H1 (cell line): ENCODE measurements at regions not wholly inside any gene's neighbourhood (a gene's known extent, or its start where the extent isn't known, plus 50 kb on each side); places are given as distances from the start of the nearest gene placed in this dataset.

ENCODE experiments used
- CTCF ChIA-PET: fragments of 300-600 bp; sonication (Branson Sonifier 250); formaldehyde crosslinking; loops from one replicate; lab custom pipeline; 2021; ENCODE audit not compliant: partially characterized antibody; lab: Charles Lee
- POLR2A ChIA-PET: fragments of 300-600 bp; sonication (Branson Sonifier 250); formaldehyde crosslinking; loops from one replicate; lab custom pipeline; 2021; ENCODE audit warnings: inconsistent platforms; ENCODE audit not compliant: partially characterized antibody; lab: Charles Lee
- DNase-seq, 2 experiments: peaks; one replicate each; pipeline versions ENCODE4 v3.0.0 to v3.0.0-alpha.2; 2010 to 2022; ENCODE audit warnings: low spot score in 2 of 2, low read depth in 1 of 2, mixed read lengths in 1 of 2
- FAIRE-seq: peaks from 2 replicates; lab custom pipeline; 2011; peaks lifted over from hg19 to GRCh38; lab: Jason Lieb, UNC
- H2AFZ ChIP-seq: 2 replicates; pipeline ENCODE4 v1.8.1; 2012; ENCODE audit warnings: low read length, inconsistent platforms
- H2AK5ac ChIP-seq: 2 replicates; pipeline ENCODE4 v1.6.1; 2013; ENCODE audit warnings: low read depth, low read length
- H2BK120ac ChIP-seq: replicated peaks from 2 replicates; pipeline ENCODE3; 2013; ENCODE audit warnings: low read depth, low read length, inconsistent platforms
- H2BK12ac ChIP-seq: 2 replicates; pipeline ENCODE4 v1.6.1; 2013; ENCODE audit warnings: low read depth, low read length
- H2BK15ac ChIP-seq: 2 replicates; pipeline ENCODE4 v1.6.1; 2013; ENCODE audit warnings: low read length
- H2BK20ac ChIP-seq: 2 replicates; pipeline ENCODE4 v1.6.1; 2013; ENCODE audit warnings: low read length
- H2BK5ac ChIP-seq: 2 replicates; pipeline ENCODE4 v1.6.1; 2013; ENCODE audit warnings: low read depth, low read length
- H3K14ac ChIP-seq: 2 replicates; pipeline ENCODE4 v1.6.1; 2013; ENCODE audit warnings: inconsistent platforms; ENCODE audit not compliant: insufficient read length
- H3K18ac ChIP-seq: 2 replicates; pipeline ENCODE4 v1.6.1; 2013; ENCODE audit warnings: low read length; ENCODE audit errors: extremely low read depth
- H3K23ac ChIP-seq: 2 replicates; pipeline ENCODE4 v1.6.1; 2013; ENCODE audit warnings: inconsistent platforms; ENCODE audit not compliant: insufficient read length
- H3K23me2 ChIP-seq: 2 replicates; pipeline ENCODE4 v1.6.1; 2013; ENCODE audit warnings: low read depth, low read length
- H3K27ac ChIP-seq: 2 replicates; pipeline ENCODE4 v1.6.1; 2011; ENCODE audit warnings: low read depth, low read length, inconsistent platforms
- H3K27me3 ChIP-seq, 4 experiments: replicated peaks in 1 of 4; 1 replicate in 1 of 4; 2 replicates in 3 of 4; pipeline versions ENCODE4 v1.6.1 to v1.8.1; 2011 to 2013; ENCODE audit warnings: low read length in 3 of 4, mild to moderate bottlenecking in 3 of 4, inconsistent platforms in 2 of 4, mixed read lengths in 2 of 4, moderate library complexity in 1 of 4; ENCODE audit not compliant: control insufficient read depth in 3 of 4, insufficient read depth in 3 of 4; ENCODE audit errors: extremely low read depth in 1 of 4
- H3K36me3 ChIP-seq, 4 experiments: 2 replicates each; pipeline versions ENCODE4 v1.6.1 to v1.8.1; 2011 to 2013; ENCODE audit warnings: mild to moderate bottlenecking in 4 of 4, low read length in 3 of 4, moderate library complexity in 2 of 4, control low read depth in 1 of 4, inconsistent platforms in 1 of 4; ENCODE audit not compliant: insufficient read depth in 4 of 4, control insufficient read depth in 2 of 4
- H3K4ac ChIP-seq: replicated peaks from 2 replicates; pipeline ENCODE3; 2013; ENCODE audit warnings: low read length, low read depth, mixed read lengths, inconsistent platforms; ENCODE audit not compliant: insufficient read length
- H3K4me1 ChIP-seq, 4 experiments: replicated peaks in 1 of 4; 1 replicate in 1 of 4; 2 replicates in 3 of 4; pipeline versions ENCODE4 v1.6.1 to v1.8.1; 2011 to 2013; ENCODE audit warnings: low read length in 3 of 4, inconsistent platforms in 2 of 4, mixed read lengths in 1 of 4; ENCODE audit not compliant: insufficient read depth in 4 of 4, control insufficient read depth in 3 of 4
- H3K4me2 ChIP-seq, 2 experiments: 2 replicates each; pipeline versions ENCODE4 v1.6.1 to v1.8.1; 2011 to 2013; ENCODE audit warnings: low read depth in 2 of 2, low read length in 2 of 2, control low read depth in 1 of 2, inconsistent platforms in 1 of 2, mild to moderate bottlenecking in 1 of 2; ENCODE audit not compliant: insufficient read depth in 1 of 2
- H3K4me3 ChIP-seq, 4 experiments: fragments of 200-600, 300-600 bp in 1 of 4; sonication (generic), shearing (Covaris generic), sonication (Bioruptor Twin) in 1 of 4; 2 replicates each; pipeline versions ENCODE4 v1.5.1 to v1.8.1; 2011 to 2016; ENCODE audit warnings: low read length in 4 of 4, low read depth in 3 of 4, control low read depth in 2 of 4, inconsistent platforms in 2 of 4, mild to moderate bottlenecking in 2 of 4, mixed read lengths in 1 of 4, moderate library complexity in 1 of 4; ENCODE audit not compliant: insufficient read depth in 2 of 4; ENCODE audit errors: extremely low read depth in 1 of 4
- H3K56ac ChIP-seq: replicated peaks from 2 replicates; pipeline ENCODE3; 2013; ENCODE audit warnings: low read depth, mild to moderate bottlenecking, mixed read lengths, low read length, inconsistent platforms; ENCODE audit not compliant: insufficient read length
- H3K79me1 ChIP-seq: 2 replicates; pipeline ENCODE4 v1.6.1; 2013; ENCODE audit warnings: low read depth, low read length, control low read depth
- H3K79me2 ChIP-seq, 2 experiments: 2 replicates each; pipeline versions ENCODE4 v1.6.1 to v1.8.1; 2012 to 2013; ENCODE audit warnings: low read length in 2 of 2, mild to moderate bottlenecking in 2 of 2, inconsistent platforms in 1 of 2; ENCODE audit not compliant: insufficient read depth in 2 of 2, control insufficient read depth in 1 of 2
- H3K9ac ChIP-seq, 4 experiments: replicated peaks in 1 of 4; 1 replicate in 1 of 4; 2 replicates in 3 of 4; pipeline versions ENCODE4 v1.6.1 to v1.8.1; 2011 to 2013; ENCODE audit warnings: low read depth in 3 of 4, low read length in 3 of 4, control low read depth in 2 of 4, mild to moderate bottlenecking in 2 of 4, moderate library complexity in 2 of 4, inconsistent platforms in 1 of 4; ENCODE audit errors: extremely low read depth in 1 of 4
- H3K9me3 ChIP-seq, 2 experiments: 2 replicates each; pipeline versions ENCODE4 v1.6.1 to v1.8.1; 2012 to 2013; ENCODE audit warnings: mild to moderate bottlenecking in 2 of 2, moderate library complexity in 2 of 2, control low read depth in 1 of 2, inconsistent platforms in 1 of 2, low read depth in 1 of 2, low read length in 1 of 2, mixed read lengths in 1 of 2; ENCODE audit not compliant: insufficient read depth in 2 of 2
- H4K20me1 ChIP-seq, 2 experiments: replicated peaks in 1 of 2; 2 replicates each; pipeline versions ENCODE3 to v1.8.1; 2011 to 2013; ENCODE audit warnings: inconsistent platforms in 2 of 2, low read length in 2 of 2, mild to moderate bottlenecking in 1 of 2; ENCODE audit not compliant: insufficient read depth in 2 of 2, control insufficient read depth in 1 of 2
- H4K5ac ChIP-seq: 2 replicates; pipeline ENCODE4 v1.6.1; 2013; ENCODE audit warnings: low read length, low read depth, mixed read lengths, inconsistent platforms; ENCODE audit not compliant: insufficient read length
- H4K8ac ChIP-seq: 2 replicates; pipeline ENCODE4 v1.8.0; 2013; ENCODE audit warnings: mild to moderate bottlenecking, moderate library complexity, low read length, inconsistent platforms; ENCODE audit not compliant: insufficient read depth; ENCODE audit errors: extremely low read depth
- H4K91ac ChIP-seq: replicated peaks from 2 replicates; pipeline ENCODE3; 2013; ENCODE audit warnings: low read length, mixed read lengths, inconsistent platforms; ENCODE audit not compliant: insufficient read length
- ATF3 ChIP-seq: IDR thresholded peaks from 2 replicates; pipeline ENCODE4 v1.6.1; 2011; ENCODE audit warnings: low read depth, mild to moderate bottlenecking, low read length; ENCODE audit not compliant: insufficient read depth
- CTBP2 ChIP-seq: IDR thresholded peaks from 2 replicates; pipeline ENCODE4 v1.7.0; 2011; ENCODE audit warnings: borderline replicate concordance, mild to moderate bottlenecking, moderate library complexity, mixed read lengths, low read length; ENCODE audit not compliant: insufficient read depth, insufficient read length
- NRF1 ChIP-seq: IDR thresholded peaks from 2 replicates; pipeline ENCODE4 v1.6.1; 2011; ENCODE audit warnings: mild to moderate bottlenecking, low read depth, low read length, improper control_type of control experiment
- RBBP5 ChIP-seq: IDR thresholded peaks from 2 replicates; pipeline ENCODE4 v1.7.1; 2012; ENCODE audit warnings: low read depth, mild to moderate bottlenecking, inconsistent platforms, low read length, moderate library complexity, borderline replicate concordance
- RNF2 ChIP-seq: fragments of 200-900, 300-1000 bp; sonication (generic); IDR thresholded peaks from 2 replicates; pipeline ENCODE4 v1.7.1; 2016; ENCODE audit warnings: borderline replicate concordance, low read depth, mild to moderate bottlenecking, antibody characterized with exemption, low read length; ENCODE audit not compliant: poor library complexity, severe bottlenecking; ENCODE audit errors: missing control alignments
- SIRT6 ChIP-seq: IDR thresholded peaks from one replicate; pipeline ENCODE4 v1.7.1; 2012; ENCODE audit warnings: low read length, inconsistent platforms
- SIX5 ChIP-seq: IDR thresholded peaks from 2 replicates; pipeline ENCODE4 v1.6.1; 2011; ENCODE audit warnings: mild to moderate bottlenecking, low read depth, low read length
- SP1 ChIP-seq: IDR thresholded peaks from 2 replicates; pipeline ENCODE4 v1.6.1; 2011; ENCODE audit warnings: low read depth, low read length
- TAF7 ChIP-seq: optimal IDR thresholded peaks from 2 replicates; pipeline ENCODE3; 2011; ENCODE audit warnings: low read depth, mild to moderate bottlenecking, inconsistent platforms, low read length, moderate library complexity, borderline replicate concordance
- YY1 ChIP-seq: IDR thresholded peaks from 2 replicates; pipeline ENCODE4 v1.6.1; 2011; ENCODE audit warnings: low read depth, mild to moderate bottlenecking, low read length
- ZNF274 ChIP-seq: IDR thresholded peaks from 2 replicates; pipeline ENCODE4 v1.7.0; 2012; ENCODE audit warnings: low read length, borderline replicate concordance; ENCODE audit errors: extremely low read depth
- WGBS, 2 experiments: shearing (Covaris generic) in 1 of 2; methylation state at CpG; one replicate each; pipeline versions ENCODE4 v1.1.6 to v1.1.7; 2013 to 2015; ENCODE audit warnings: low lambda C conversion rate in 2 of 2, mixed read lengths in 2 of 2, inconsistent platforms in 1 of 2, low coverage in 1 of 2, missing lambda C conversion rate in 1 of 2; ENCODE audit not compliant: insufficient replicate concordance in 2 of 2, insufficient coverage in 1 of 2, insufficient read length in 1 of 2; ENCODE audit errors: extremely low coverage in 1 of 2, missing lambda C conversion rate in 1 of 2; 5-methylcytosine and 5-hydroxymethylcytosine counted together

- FAIRE-seq: no peak
- POLR2A ChIA-PET: no interaction called here
Observed at GRCh38 chr6:6458172-6458571, 130.3 kb upstream of the LY86 start.

More at GRCh38 chr6:6458172-6458571, 130.3 kb upstream of the LY86 start:
- no peak overlapping the region for H3K4me2 ChIP-seq
- H3K14ac ChIP-seq: no peak overlapping the region
- H3K79me1 ChIP-seq: no peaks in the 10 kb centered on the region
- H4K5ac ChIP-seq: no peak overlapping the region
- TF ChIP-seq SP1: no peak
- no peak for TF ChIP-seq ATF3
- no peak for TF ChIP-seq SIX5
- no peak for TF ChIP-seq RNF2
- TF ChIP-seq TAF7: no peak
- no peak for TF ChIP-seq CTBP2
- no peak for TF ChIP-seq NRF1
- no peak for TF ChIP-seq SIRT6
- no peak for TF ChIP-seq RBBP5
- no peak for TF ChIP-seq YY1
- no peak for TF ChIP-seq ZNF274
- TF ChIP-seq, all 59 proteins: peak for 0
- Histone ChIP-seq H3K36me3 (no peaks in the 10 kb centered on the region), H2BK15ac (no peak overlapping the region), H2BK12ac (no peak overlapping the region), H4K91ac (no peak overlapping the region), H3K4me3 (no peak overlapping the region), H4K20me1 (no peaks in the 10 kb centered on the region), H3K27me3 (no peaks in the 10 kb centered on the region), H3K9me3 (no peaks in the 10 kb centered on the region), H2BK120ac (no peak overlapping the region), H3K23me2 (no peaks in the 10 kb centered on the region; the same call in 1 of the 2 replicates), H4K8ac (no peak overlapping the region), H3K9ac (no peak overlapping the region), H3K27ac (no peak overlapping the region), H2BK20ac (no peak overlapping the region), H3K56ac (no peak overlapping the region), H3K4me1 (no peaks in the 10 kb centered on the region), H2AK5ac (no peak overlapping the region), H3K23ac (no peak overlapping the region), H3K18ac (no peak overlapping the region), H3K4ac (no peak overlapping the region), H2BK5ac (no peak overlapping the region), H2AFZ (no peak overlapping the region), H3K79me2 (no peaks in the 10 kb centered on the region)
- 89% methylated on average over 2 of the region's 2 CpGs; no CpG with 5 or more reads in 1 of the 2 experiments for WGBS, 2 experiments
- CTCF ChIA-PET: no interaction called here
- DNase-seq: no peak
